Activated CD4-positive, CD25-positive, alpha-beta regulatory T cell treated with anti-CD3 and anti-CD28 coated beads, Interleukin-2, amount 50 U/mL, for 72 hours (primary cell): ENCODE measurements at regions not wholly inside any gene's neighbourhood (a gene's known extent, or its start where the extent isn't known, plus 50 kb on each side); places are given as distances from the start of the nearest gene placed in this dataset.

Source experiments
- DNase-seq: peaks from one replicate; pipeline ENCODE4 v3.0.0; 2021

- no peak for DNase-seq
Measured at GRCh38 chr2:67842375-67842959, 220.3 kb downstream of the C1D start.

GRCh38 chr2:67844024-67844540, 218.7 kb downstream of the C1D start:
- DNase-seq, result no peak

- DNase-seq, result no peak
Measured at GRCh38 chr2:67845621-67846369, 217.0 kb downstream of the C1D start.

- peak; percentile 31 for DNase-seq
Measured at GRCh38 chr2:67846370-67847070, 216.3 kb downstream of the C1D start.

- no peak for DNase-seq
Measured at GRCh38 chr2:67848551-67849285, 214.1 kb downstream of the C1D start.

- no peak for DNase-seq
Measured at GRCh38 chr2:67851016-67851415, 211.8 kb downstream of the C1D start.

GRCh38 chr2:67851956-67852824, 210.6 kb downstream of the C1D start:
- DNase-seq, result no peak

GRCh38 chr2:67854103-67854743, 208.6 kb downstream of the C1D start:
- DNase-seq, result no peak

GRCh38 chr2:67854798-67855197, 208.0 kb downstream of the C1D start:
- DNase-seq, result no peak

- DNase-seq, result no peak
Measured at GRCh38 chr2:67856866-67857265, 205.9 kb downstream of the C1D start.

GRCh38 chr2:67857836-67858235, 205.0 kb downstream of the C1D start:
- DNase-seq, result no peak

- DNase-seq, result no peak
Measured at GRCh38 chr2:67858886-67859285, 203.9 kb downstream of the C1D start.

GRCh38 chr2:67865917-67866316, 196.9 kb downstream of the C1D start:
- DNase-seq, result no peak

- no peak for DNase-seq
Measured at GRCh38 chr2:67867735-67868134, 195.1 kb downstream of the C1D start.

- no peak for DNase-seq
Measured at GRCh38 chr2:67871686-67872412, 191.0 kb downstream of the C1D start.

GRCh38 chr2:67872481-67872880, 190.3 kb downstream of the C1D start:
- no peak for DNase-seq

- DNase-seq, result no peak
Measured at GRCh38 chr2:67873916-67874315, 188.9 kb downstream of the C1D start.

- no peak for DNase-seq
Measured at GRCh38 chr2:67876176-67876575, 186.6 kb downstream of the C1D start.

GRCh38 chr2:67877301-67877700, 185.5 kb downstream of the C1D start:
- DNase-seq, result no peak

GRCh38 chr2:67878743-67879142, 184.1 kb downstream of the C1D start:
- no peak for DNase-seq
